UCSD-AML1 (cell line): ENCODE measurements at regions not wholly inside any gene's neighbourhood (a gene's known extent, or its start where the extent isn't known, plus 50 kb on each side); places are given as distances from the start of the nearest gene placed in this dataset.

Experiments used
- DNase-seq: peaks from one replicate; lab custom pipeline; 2025; ENCODE audit not compliant: unreplicated experiment; lab: John Stamatoyannopoulos, UW

GRCh38 chr12:91931111-91931510, 214.5 kb downstream of the BTG1 start:
- no peak for DNase-seq

GRCh38 chr12:91928501-91928900, 217.1 kb downstream of the BTG1 start:
- DNase-seq: no peak

GRCh38 chr12:91926848-91927247, 218.8 kb downstream of the BTG1 start:
- DNase-seq: no peak

DNA sequence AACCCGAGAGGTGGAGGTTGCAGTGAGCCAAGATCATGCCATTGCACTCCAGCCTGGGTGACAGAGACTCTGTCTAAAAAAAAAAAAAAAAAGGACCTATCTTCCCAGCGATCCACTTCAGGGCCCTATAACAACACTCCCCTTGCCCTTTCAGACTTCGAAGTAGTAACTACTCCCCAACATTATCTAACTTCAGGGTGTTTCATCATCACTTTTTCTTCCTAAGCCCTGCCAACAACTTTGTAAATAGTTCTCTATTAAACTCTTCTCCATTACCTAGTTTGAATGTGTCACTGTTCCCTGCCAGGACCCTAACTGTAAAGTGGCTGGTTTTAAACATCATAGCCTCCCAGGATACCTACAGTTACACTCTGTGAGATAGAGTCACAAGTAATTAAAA, 220.8 kb downstream of the BTG1 start:
- no peak for DNase-seq

DNA sequence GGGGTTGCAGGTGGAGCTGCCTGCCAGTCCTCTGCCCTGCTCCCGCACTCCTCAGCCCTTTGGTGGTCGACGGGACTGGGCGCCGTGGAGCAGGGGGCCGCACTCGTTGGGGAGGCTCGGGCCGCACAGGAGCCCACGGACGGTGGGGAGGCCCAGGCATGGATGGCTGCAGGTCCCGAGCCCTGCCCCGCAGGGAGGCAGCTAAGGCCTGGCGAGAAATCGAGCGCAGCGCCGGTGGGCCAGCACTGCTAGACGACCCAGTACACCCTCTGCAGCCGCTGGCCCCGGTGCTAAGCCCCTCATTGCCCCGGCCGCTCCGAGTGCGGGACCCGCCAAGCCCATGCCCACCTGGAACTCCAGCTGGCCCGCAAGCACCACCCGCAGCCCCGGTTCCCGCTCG, 221.8 kb downstream of the BTG1 start:
- no peak for DNase-seq

DNA sequence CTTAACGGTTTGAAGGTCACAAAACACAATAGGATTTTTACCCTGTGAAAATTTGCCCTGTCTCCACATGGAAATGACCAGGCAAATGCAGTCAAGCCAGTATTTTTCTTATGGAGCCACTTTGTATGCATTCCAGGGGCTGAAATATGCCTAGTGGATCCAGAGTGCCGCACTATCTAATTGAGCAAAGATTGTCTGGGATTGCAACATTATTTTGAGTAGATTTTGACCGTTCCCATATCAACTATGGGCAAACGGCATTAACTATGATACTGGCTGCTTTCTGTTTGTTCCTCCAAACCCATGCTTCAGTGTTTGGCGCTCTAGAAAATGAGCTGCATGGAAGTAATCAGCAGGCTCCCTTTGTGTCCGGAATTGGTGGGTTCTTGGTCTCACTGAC, 223.0 kb downstream of the BTG1 start:
- DNase-seq: no peak

GRCh38 chr12:91922139-91922538, 223.5 kb downstream of the BTG1 start:
- no peak for DNase-seq

GRCh38 chr12:91921555-91921954, 224.1 kb downstream of the BTG1 start:
- no peak for DNase-seq

- no peak for DNase-seq
These were observed 224.9 kb downstream of the BTG1 start for GRCh38 chr12:91920741-91921140.

- no peak for DNase-seq
These were observed 225.4 kb downstream of the BTG1 start for GRCh38 chr12:91920276-91920675.

GRCh38 chr12:91918431-91918830, 227.2 kb downstream of the BTG1 start:
- no peak for DNase-seq

DNA sequence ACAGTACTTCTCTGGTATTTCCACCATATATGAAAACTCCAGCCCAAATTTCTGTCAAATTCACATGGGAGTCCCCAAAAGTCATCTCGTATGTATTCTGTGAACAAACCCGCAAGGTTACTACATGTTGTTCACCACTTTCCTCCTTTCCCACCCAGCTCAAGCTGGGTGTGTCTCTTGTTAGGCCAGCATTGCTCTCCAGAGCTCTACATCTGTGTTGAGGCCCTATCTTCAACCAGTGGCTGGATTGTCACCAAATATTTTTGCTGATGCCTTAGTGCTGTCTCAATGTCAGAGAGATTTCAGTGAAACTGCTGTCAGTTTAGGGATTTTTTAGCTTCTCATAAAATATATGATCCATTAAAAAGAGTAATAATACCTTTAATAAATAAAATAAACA, 230.9 kb downstream of the BTG1 start:
- DNase-seq: no peak

DNA sequence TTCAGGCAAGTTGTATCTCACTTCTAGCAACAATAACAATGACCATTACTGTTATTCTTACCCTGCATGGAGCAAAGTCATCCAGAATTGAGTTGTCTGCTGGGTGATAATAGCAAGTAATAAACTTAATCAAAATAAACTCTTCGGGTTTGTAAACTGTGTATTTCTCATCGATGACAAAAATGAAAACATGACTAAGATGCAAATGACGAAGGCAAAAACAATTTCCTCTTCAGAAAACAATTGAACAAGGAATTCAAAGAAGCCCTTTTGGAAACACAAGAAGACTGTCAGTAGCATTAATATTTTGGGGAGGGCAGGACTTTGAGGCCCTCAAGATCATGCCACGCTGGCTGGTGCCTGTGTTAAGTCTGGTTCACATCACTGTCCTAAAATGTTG, 232.0 kb downstream of the BTG1 start:
- no peak for DNase-seq

- no peak for DNase-seq
These were observed 232.5 kb downstream of the BTG1 start for GRCh38 chr12:91913124-91913523.

DNA sequence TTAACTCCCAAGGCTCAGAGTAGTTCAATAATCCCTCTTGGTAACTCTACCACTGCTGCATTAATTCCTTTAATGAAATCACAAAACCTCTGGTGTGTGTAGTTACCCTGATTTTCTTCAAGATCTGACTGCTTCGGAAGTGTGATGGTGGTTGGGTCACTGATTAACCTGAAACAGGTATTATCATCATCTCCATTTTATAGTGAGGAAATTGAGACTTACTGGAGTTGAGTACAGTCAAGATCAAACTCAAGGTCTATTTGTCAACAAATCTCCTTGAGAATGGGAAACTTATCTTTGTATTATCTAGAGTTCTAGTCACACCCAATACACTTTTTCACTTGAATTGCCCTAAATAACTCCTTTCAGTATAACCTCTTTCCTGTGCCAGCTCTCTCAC, 233.5 kb downstream of the BTG1 start:
- no peak for DNase-seq

DNA sequence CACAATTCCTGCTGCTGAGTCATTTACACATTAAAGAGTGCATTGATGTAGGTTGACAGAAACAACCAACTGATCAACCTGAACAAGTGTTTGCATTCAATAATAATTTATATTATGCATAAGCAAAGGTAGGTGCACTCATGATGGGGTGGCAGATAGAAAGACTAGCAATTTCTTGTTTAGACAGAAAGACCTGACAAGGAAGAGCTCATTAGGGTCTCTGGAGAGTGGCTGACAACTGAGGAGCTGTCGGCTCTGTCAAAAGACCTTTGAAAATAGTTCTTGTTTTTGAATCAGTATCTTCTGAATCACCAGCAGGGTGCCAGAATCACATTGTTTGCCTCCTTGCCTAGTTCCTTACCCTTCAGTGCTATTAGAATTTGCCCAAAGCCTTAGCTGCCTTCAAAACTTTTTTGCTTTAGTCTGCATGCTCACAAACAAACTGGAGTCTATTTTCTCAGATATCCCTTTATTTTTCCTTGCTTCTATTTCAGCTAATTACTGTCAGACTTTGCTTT, 234.7 kb downstream of the BTG1 start:
- DNase-seq: no peak

- DNase-seq: no peak
These were observed 242.6 kb downstream of the BTG1 start for GRCh38 chr12:91902860-91903683.

DNA sequence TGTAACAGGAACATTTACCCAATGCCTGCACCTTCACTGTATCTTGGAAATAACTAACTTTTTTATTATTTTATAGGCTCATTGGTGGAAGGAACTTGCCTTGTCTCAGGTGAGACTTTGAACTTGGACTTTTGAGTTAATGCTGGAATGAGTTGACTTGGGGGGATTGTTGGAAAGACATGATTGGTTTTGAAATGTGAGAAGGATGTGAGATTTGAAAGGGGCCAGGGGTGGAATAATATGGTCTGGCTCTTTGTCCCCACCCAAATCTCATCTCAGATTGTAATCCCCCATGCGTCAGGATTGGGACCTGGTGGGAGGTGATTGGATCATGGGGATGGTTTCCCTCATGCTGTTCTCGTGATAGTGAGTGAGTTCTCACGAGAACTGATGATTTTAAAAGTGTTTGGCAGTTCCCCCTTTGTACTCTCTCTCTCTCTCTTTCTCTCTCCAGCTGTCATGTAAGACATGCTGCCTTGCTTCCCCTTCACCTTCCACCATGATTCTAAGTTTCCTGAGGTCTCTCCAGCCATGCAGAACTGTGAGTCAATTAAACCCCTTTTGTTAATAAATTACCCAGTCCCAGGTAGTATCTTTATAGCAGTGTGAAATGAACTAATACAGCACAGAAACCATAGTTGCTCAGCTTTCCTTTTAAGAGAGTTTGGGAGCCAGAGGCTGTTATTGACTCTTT, 244.1 kb downstream of the BTG1 start:
- DNase-seq: no peak

DNA sequence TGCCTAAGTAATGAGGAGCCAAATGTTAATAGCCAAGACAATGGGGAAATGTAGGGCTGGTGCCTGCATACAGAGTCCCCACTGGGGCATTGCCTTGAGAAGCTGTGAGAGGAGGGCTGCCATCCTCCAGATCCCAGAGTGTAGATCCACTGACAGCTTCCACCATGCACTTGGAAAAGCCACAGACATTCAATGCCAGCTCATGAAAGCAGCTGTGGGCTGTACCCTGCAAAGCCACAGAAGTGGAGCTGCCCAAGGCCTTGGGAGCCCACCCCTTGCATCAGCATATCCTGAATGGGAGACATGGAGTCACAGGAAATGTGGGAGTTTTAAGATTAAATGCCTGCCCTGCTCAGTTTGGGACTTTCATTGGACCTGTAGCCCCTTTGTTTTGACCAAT, 244.7 kb downstream of the BTG1 start:
- DNase-seq: no peak

GRCh38 chr12:91899056-91899455, 246.6 kb downstream of the BTG1 start:
- DNase-seq: no peak

- no peak for DNase-seq
These were observed 248.6 kb downstream of the BTG1 start for GRCh38 chr12:91897025-91897515.
